Chondrocyte (in vitro differentiated cells): ENCODE measurements at regions not wholly inside any gene's neighbourhood (a gene's known extent, or its start where the extent isn't known, plus 50 kb on each side); places are given as distances from the start of the nearest gene placed in this dataset.

Experiments
- DNase-seq: peaks from one replicate; pipeline ENCODE4 v3.0.0; 2021; ENCODE audit warnings: mixed read lengths, low spot score
- H3K27ac Mint-ChIP-seq: one replicate; pipeline ENCODE4 v1.8.0; 2021; ENCODE audit warnings: mild to moderate bottlenecking, moderate library complexity, mixed read lengths; ENCODE audit not compliant: unreplicated experiment
- H3K27me3 Mint-ChIP-seq: 2 replicates; pipeline ENCODE4 v1.8.0; 2021; ENCODE audit warnings: low read depth, mixed read lengths
- H3K36me3 Mint-ChIP-seq: 2 replicates; pipeline ENCODE4 v1.8.0; 2021; ENCODE audit warnings: low read depth, mixed read lengths
- H3K4me1 Mint-ChIP-seq: 2 replicates; pipeline ENCODE4 v1.8.0; 2021; ENCODE audit warnings: low read depth, mild to moderate bottlenecking, mixed read lengths
- H3K4me3 Mint-ChIP-seq: one replicate; pipeline ENCODE4 v1.8.0; 2021; ENCODE audit warnings: mild to moderate bottlenecking, moderate library complexity, mixed read lengths; ENCODE audit not compliant: unreplicated experiment
- H3K9me3 Mint-ChIP-seq: 2 replicates; pipeline ENCODE4 v1.8.0; 2021; ENCODE audit warnings: low read depth, mixed read lengths
- TF ChIP-seq, protein P1 (sequence below): fragments of 200-600 bp; sonication (generic); IDR thresholded peaks from 2 replicates; pipeline ENCODE4 v1.5.0; 2021; ENCODE audit warnings: antibody characterized with exemption, mild to moderate bottlenecking, moderate library complexity

DNA sequence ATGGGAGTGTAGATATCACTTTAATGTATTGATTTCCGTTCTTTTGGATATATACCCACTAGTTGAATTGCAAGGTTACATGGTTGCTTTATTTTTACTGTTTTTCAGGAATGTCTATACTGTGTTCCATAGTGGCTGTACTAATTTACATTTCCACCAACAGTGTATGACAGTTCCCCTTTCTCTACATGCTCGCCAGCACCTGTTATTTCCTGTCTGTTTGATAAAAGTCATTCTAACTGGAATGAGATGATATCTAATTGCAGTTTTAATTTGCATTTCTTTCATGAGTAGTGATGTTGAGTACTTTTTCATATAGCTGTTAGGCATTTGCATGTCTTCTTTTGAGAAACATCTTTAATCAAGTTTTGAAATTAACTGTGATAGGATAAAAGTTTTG lies 818.6 kb downstream of the SLITRK6 start:
- no peak for DNase-seq
- Mint-ChIP-seq H3K4me1 (no peaks in the 10 kb centered on the region), H3K27ac (no peak overlapping the region), H3K4me3 (no peak overlapping the region), H3K27me3 (no peaks in the 10 kb centered on the region), H3K36me3 (no peaks in the 10 kb centered on the region), H3K9me3 (peaks cover 2% of the 10 kb centered on the region)
- TF ChIP-seq, protein P1, sequence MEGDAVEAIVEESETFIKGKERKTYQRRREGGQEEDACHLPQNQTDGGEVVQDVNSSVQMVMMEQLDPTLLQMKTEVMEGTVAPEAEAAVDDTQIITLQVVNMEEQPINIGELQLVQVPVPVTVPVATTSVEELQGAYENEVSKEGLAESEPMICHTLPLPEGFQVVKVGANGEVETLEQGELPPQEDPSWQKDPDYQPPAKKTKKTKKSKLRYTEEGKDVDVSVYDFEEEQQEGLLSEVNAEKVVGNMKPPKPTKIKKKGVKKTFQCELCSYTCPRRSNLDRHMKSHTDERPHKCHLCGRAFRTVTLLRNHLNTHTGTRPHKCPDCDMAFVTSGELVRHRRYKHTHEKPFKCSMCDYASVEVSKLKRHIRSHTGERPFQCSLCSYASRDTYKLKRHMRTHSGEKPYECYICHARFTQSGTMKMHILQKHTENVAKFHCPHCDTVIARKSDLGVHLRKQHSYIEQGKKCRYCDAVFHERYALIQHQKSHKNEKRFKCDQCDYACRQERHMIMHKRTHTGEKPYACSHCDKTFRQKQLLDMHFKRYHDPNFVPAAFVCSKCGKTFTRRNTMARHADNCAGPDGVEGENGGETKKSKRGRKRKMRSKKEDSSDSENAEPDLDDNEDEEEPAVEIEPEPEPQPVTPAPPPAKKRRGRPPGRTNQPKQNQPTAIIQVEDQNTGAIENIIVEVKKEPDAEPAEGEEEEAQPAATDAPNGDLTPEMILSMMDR: no peak

DNA sequence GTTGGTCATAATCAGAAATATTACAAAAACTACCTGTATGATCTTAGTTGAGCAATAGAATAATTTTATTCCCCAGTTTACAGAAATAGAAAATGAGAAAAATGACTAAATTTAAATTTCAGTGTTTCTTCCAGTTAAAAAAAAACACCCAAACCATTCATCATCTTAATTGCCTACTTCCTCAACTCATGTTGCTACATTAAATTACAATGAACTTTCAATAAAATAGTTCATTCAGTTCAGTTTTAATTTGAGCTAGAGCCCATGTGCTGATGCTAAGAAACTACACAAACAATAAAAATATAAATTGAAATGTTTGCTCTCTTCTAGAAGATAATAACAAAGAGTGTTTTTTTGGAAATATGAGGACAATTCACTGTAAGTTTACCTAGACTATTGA lies 820.4 kb downstream of the SLITRK6 start:
- Mint-ChIP-seq H3K27ac (no peak overlapping the region), H3K36me3 (no peaks in the 10 kb centered on the region), H3K4me1 (no peaks in the 10 kb centered on the region), H3K9me3 (no peaks in the 10 kb centered on the region), H3K27me3 (no peaks in the 10 kb centered on the region), H3K4me3 (no peak overlapping the region)
- no peak for DNase-seq
- TF ChIP-seq, protein P1: no peak

DNA sequence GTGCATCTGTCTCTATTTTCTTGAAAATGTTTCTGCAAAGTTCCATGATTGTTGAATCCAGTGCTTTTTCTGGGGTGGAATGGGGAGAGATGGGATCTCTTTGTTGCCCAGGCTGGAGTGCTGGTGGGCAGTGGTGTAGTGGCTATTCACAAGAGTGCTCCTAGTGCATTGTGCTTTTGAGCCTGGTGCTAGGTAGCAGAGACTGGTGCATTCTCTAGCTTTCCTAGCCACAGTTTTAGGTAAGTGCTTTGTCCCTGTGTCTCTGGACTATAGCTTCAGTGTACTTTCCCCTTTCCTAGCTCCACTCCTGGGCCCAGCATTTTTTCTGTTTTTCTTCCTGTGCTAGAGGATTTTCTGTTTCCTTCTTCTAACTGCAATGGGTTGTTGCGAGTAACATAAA lies 825.6 kb downstream of the SLITRK6 start:
- no peaks in the 10 kb centered on the region for H3K4me1 Mint-ChIP-seq
- DNase-seq: no peak
- no peak overlapping the region for H3K4me3 Mint-ChIP-seq
- no peak overlapping the region for H3K27ac Mint-ChIP-seq
- H3K9me3 Mint-ChIP-seq: peaks cover 3% of the 10 kb centered on the region
- H3K27me3 Mint-ChIP-seq: no peaks in the 10 kb centered on the region
- TF ChIP-seq, protein P1: no peak
- no peaks in the 10 kb centered on the region for H3K36me3 Mint-ChIP-seq

DNA sequence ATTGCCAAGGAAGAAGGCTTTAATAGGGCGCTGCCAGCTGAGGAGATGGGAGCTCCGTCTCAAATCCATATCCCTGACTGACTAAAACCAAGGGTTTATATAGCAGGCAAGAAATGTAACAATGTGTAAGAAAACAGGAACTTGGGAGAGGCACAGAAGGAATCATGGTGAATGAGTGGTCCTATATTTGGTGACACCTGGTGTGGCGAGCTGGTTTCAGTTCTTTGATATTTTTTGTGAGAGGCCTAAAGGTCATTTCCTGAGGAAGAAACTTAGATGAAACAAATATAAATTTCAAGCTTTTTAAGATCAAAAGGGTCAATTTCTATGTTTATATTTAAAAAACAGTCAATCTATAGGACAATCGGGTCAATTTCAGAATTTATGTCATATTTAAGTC lies 826.3 kb downstream of the SLITRK6 start:
- no peaks in the 10 kb centered on the region for H3K4me1 Mint-ChIP-seq
- no peak for DNase-seq
- H3K4me3 Mint-ChIP-seq: no peak overlapping the region

DNA sequence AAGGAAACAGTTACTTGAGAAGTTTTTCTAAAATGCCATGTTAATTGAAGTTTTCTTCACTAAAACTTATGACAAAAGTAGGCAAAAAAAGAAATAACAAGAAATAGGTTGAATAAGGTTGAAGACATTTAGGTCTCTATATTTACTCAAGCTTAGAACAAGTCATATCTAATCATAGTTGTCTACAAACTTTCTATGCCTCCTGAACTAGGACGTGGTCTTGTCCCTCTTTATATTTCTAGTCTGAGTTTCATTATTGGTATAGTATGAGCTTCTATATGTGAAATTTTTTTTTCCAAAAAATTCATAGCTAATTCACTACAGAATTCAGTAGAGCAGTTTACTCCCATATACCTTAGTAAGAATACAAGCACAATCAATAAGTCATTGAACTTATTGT lies 836.4 kb downstream of the SLITRK6 start:
- no peaks in the 10 kb centered on the region for H3K36me3 Mint-ChIP-seq
- H3K9me3 Mint-ChIP-seq: no peaks in the 10 kb centered on the region
- no peaks in the 10 kb centered on the region for H3K4me1 Mint-ChIP-seq
- H3K4me3 Mint-ChIP-seq: no peak overlapping the region
- TF ChIP-seq, protein P1: no peak
- no peaks in the 10 kb centered on the region for H3K27me3 Mint-ChIP-seq
- DNase-seq: no peak
- no peak overlapping the region for H3K27ac Mint-ChIP-seq

More for the DNA sequence above, 826.3 kb downstream of the SLITRK6 start:
- Mint-ChIP-seq H3K27ac (no peak overlapping the region), H3K27me3 (no peaks in the 10 kb centered on the region), H3K9me3 (peaks cover 3% of the 10 kb centered on the region), H3K36me3 (no peaks in the 10 kb centered on the region)
- TF ChIP-seq, protein P1: no peak
